ENCODE measurements at regions not wholly inside any gene's neighbourhood (a gene's known extent, or its start where the extent isn't known, plus 50 kb on each side); places are given as distances from the start of the nearest gene placed in this dataset.

- no peak for DNase-seq
Measured at GRCh38 chrY:13168257-13168656, 263.6 kb downstream of the DDX3Y start.

Data from GF-D8 (cell line).